CD8-positive, alpha-beta memory T cell (primary cell): ENCODE measurements at regions not wholly inside any gene's neighbourhood (a gene's known extent, or its start where the extent isn't known, plus 50 kb on each side); places are given as distances from the start of the nearest gene placed in this dataset.
A peak's percentile ranks its signal among the peaks of the same experiment; 100 is the strongest.

Experiments used
- CTCF ChIA-PET: fragments of 350-600 bp; sonication (Branson Sonifier 250); formaldehyde crosslinking; loops from one replicate; lab custom pipeline; 2021; ENCODE audit warnings: antibody characterized with exemption; lab: Charles Lee
- POLR2A ChIA-PET: fragments of 350-600 bp; sonication (Branson Sonifier 250); formaldehyde crosslinking; loops from one replicate; lab custom pipeline; 2021; ENCODE audit warnings: antibody characterized with exemption; lab: Charles Lee
- DNase-seq, 5 donors: peaks; one replicate each; pipeline versions ENCODE4 v3.0.0 to v3.0.0-alpha.2; 2020 to 2022; ENCODE audit warnings: mixed read lengths in 1 of 5
- H3K27ac ChIP-seq: one replicate; pipeline ENCODE4 v1.7.0; 2013; ENCODE audit warnings: low read depth, mild to moderate bottlenecking, low read length, moderate library complexity
- H3K27me3 ChIP-seq: 2 replicates; pipeline ENCODE4 v1.7.0; 2013; ENCODE audit warnings: low read length, mild to moderate bottlenecking; ENCODE audit not compliant: insufficient read depth, poor library complexity, severe bottlenecking
- H3K36me3 ChIP-seq: 2 replicates; pipeline ENCODE4 v1.7.0; 2013; ENCODE audit warnings: mild to moderate bottlenecking, low read length, moderate library complexity; ENCODE audit not compliant: insufficient read depth
- H3K4me1 ChIP-seq: 2 replicates; pipeline ENCODE4 v1.7.0; 2013; ENCODE audit warnings: mild to moderate bottlenecking, low read length, moderate library complexity; ENCODE audit not compliant: insufficient read depth
- H3K4me3 ChIP-seq: 2 replicates; pipeline ENCODE4 v1.7.0; 2013; ENCODE audit warnings: mild to moderate bottlenecking, low read length
- H3K9me3 ChIP-seq: 2 replicates; pipeline ENCODE4 v1.7.0; 2013; ENCODE audit warnings: mild to moderate bottlenecking, low read length
- H3K27ac Mint-ChIP-seq, 8 donors: one replicate each; pipeline ENCODE4 v1.8.0; 2020 to 2021; ENCODE audit warnings: mixed read lengths in 8 of 8, mild to moderate bottlenecking in 6 of 8, inconsistent platforms in 3 of 8, moderate library complexity in 3 of 8
- H3K27me3 Mint-ChIP-seq, 2 donors: one replicate each; pipeline ENCODE4 v1.8.0; 2020 to 2021; ENCODE audit warnings: mixed read lengths in 2 of 2, mild to moderate bottlenecking in 1 of 2, moderate library complexity in 1 of 2
- H3K36me3 Mint-ChIP-seq, 3 donors: one replicate each; pipeline ENCODE4 v1.8.0; 2020 to 2021; ENCODE audit warnings: mixed read lengths in 3 of 3, inconsistent platforms in 1 of 3, mild to moderate bottlenecking in 1 of 3
- H3K4me1 Mint-ChIP-seq, 3 donors: one replicate each; pipeline ENCODE4 v1.8.0; 2020 to 2021; ENCODE audit warnings: mixed read lengths in 3 of 3, inconsistent platforms in 1 of 3, mild to moderate bottlenecking in 1 of 3
- H3K4me3 Mint-ChIP-seq, 7 donors: one replicate each; pipeline ENCODE4 v1.8.0; 2020 to 2021; ENCODE audit warnings: mixed read lengths in 7 of 7, mild to moderate bottlenecking in 6 of 7, moderate library complexity in 4 of 7, inconsistent platforms in 2 of 7
- H3K9me3 Mint-ChIP-seq, 5 donors: one replicate each; pipeline ENCODE4 v1.8.0; 2020 to 2022; ENCODE audit warnings: mixed read lengths in 5 of 5, mild to moderate bottlenecking in 3 of 5, moderate library complexity in 2 of 5, inconsistent platforms in 1 of 5

- Mint-ChIP-seq H3K36me3 (peaks cover 0 to 16% (median 0%) of the 10 kb centered on the region in 3 donors), H3K27me3 (peaks cover 1 to 25% of the 10 kb centered on the region in 2 donors), H3K27ac (no peak overlapping the region), H3K9me3 (peaks cover 9 to 25% (median 19%) of the 10 kb centered on the region in 5 donors), H3K4me1 (no peaks in the 10 kb centered on the region), H3K4me3 (no peak overlapping the region)
- Histone ChIP-seq H3K4me3 (no peak overlapping the region), H3K4me1 (no peaks in the 10 kb centered on the region), H3K9me3 (no peaks in the 10 kb centered on the region), H3K36me3 (no peaks in the 10 kb centered on the region), H3K27ac (no peak overlapping the region), H3K27me3 (no peaks in the 10 kb centered on the region)
- POLR2A ChIA-PET = no interaction called here
- CTCF ChIA-PET = interaction anchor here (1.3 kb wide), 1 partner anchor 17 kb away, joined by 3 read pairs; no protein-coding TSS in a partner anchor
- no peak for DNase-seq
Measured at GRCh38 chr2:100691846-100692245, 128.1 kb upstream of the NPAS2 start.

GRCh38 chr2:100692381-100692780, 127.6 kb upstream of the NPAS2 start:
- Histone ChIP-seq H3K36me3 (no peaks in the 10 kb centered on the region), H3K9me3 (no peaks in the 10 kb centered on the region), H3K27ac (no peak overlapping the region), H3K27me3 (no peaks in the 10 kb centered on the region), H3K4me3 (no peak overlapping the region), H3K4me1 (no peaks in the 10 kb centered on the region)
- ChIA-PET CTCF (interaction anchor here (1.3 kb wide), 1 partner anchor 17 kb away, joined by 3 read pairs; no protein-coding TSS in a partner anchor), POLR2A (no interaction called here)
- peaks cover 1 to 25% of the 10 kb centered on the region in 2 donors for H3K27me3 Mint-ChIP-seq
- peaks cover 0 to 17% (median 0%) of the 10 kb centered on the region in 3 donors for H3K36me3 Mint-ChIP-seq
- H3K4me3 Mint-ChIP-seq = no peak overlapping the region
- H3K9me3 Mint-ChIP-seq = peaks cover 9 to 24% (median 21%) of the 10 kb centered on the region in 5 donors
- H3K27ac Mint-ChIP-seq = no peak overlapping the region
- no peaks in the 10 kb centered on the region for H3K4me1 Mint-ChIP-seq
- DNase-seq = no peak

GRCh38 chr2:100692906-100693305, 127.0 kb upstream of the NPAS2 start:
- Mint-ChIP-seq H3K4me3 (no peak overlapping the region), H3K36me3 (peaks cover 0 to 18% (median 0%) of the 10 kb centered on the region in 3 donors), H3K27me3 (peaks cover 1 to 25% of the 10 kb centered on the region in 2 donors), H3K9me3 (peaks cover 9 to 27% (median 24%) of the 10 kb centered on the region in 5 donors), H3K27ac (no peak overlapping the region), H3K4me1 (no peaks in the 10 kb centered on the region)
- no peak for DNase-seq
- Histone ChIP-seq H3K4me3 (no peak overlapping the region), H3K27me3 (no peaks in the 10 kb centered on the region), H3K27ac (no peak overlapping the region), H3K36me3 (no peaks in the 10 kb centered on the region), H3K9me3 (no peaks in the 10 kb centered on the region), H3K4me1 (no peaks in the 10 kb centered on the region)
- POLR2A ChIA-PET = no interaction called here
- CTCF ChIA-PET = interaction anchor here (0.7 to 1.3 kb wide), 2 partner anchors 18 to 31 kb away, joined by 3 read pairs; no protein-coding TSS in a partner anchor

- POLR2A ChIA-PET = no interaction called here
Measured at GRCh38 chr2:100699131-100699530, 120.8 kb upstream of the NPAS2 start.

GRCh38 chr2:100702438-100703109, 117.4 kb upstream of the NPAS2 start:
- Mint-ChIP-seq H3K27ac (peak overlapping the region in 1 of 8 donors; percentile 20), H3K4me1 (peaks cover 8 to 16% (median 10%) of the 10 kb centered on the region in 3 donors), H3K27me3 (no peaks in the 10 kb centered on the region), H3K4me3 (no peak overlapping the region), H3K36me3 (peaks cover 0 to 13% (median 0%) of the 10 kb centered on the region in 3 donors), H3K9me3 (peaks cover 0 to 3% (median 1%) of the 10 kb centered on the region in 5 donors)
- Histone ChIP-seq H3K27ac (no peak overlapping the region), H3K4me3 (no peak overlapping the region), H3K36me3 (no peaks in the 10 kb centered on the region), H3K27me3 (no peaks in the 10 kb centered on the region), H3K9me3 (no peaks in the 10 kb centered on the region), H3K4me1 (peaks cover 12% of the 10 kb centered on the region)
- POLR2A ChIA-PET = no interaction called here
- no peak for DNase-seq
- CTCF ChIA-PET = no interaction called here

More at GRCh38 chr2:100699131-100699530, 120.8 kb upstream of the NPAS2 start:
- H3K27me3 Mint-ChIP-seq = peaks cover 1 to 4% of the 10 kb centered on the region in 2 donors
- H3K4me3 Mint-ChIP-seq = no peak overlapping the region
- H3K27ac Mint-ChIP-seq = no peak overlapping the region
- CTCF ChIA-PET = no interaction called here
- H3K27ac ChIP-seq = no peak overlapping the region
- no peaks in the 10 kb centered on the region for H3K9me3 ChIP-seq
- H3K9me3 Mint-ChIP-seq = peaks cover 9 to 25% (median 23%) of the 10 kb centered on the region in 5 donors
- H3K36me3 ChIP-seq = no peaks in the 10 kb centered on the region
- H3K4me1 Mint-ChIP-seq = peaks cover 6 to 13% (median 9%) of the 10 kb centered on the region in 3 donors
- H3K4me3 ChIP-seq = no peak overlapping the region
- no peaks in the 10 kb centered on the region for H3K4me1 ChIP-seq
- DNase-seq = no peak
- H3K27me3 ChIP-seq = no peaks in the 10 kb centered on the region
- H3K36me3 Mint-ChIP-seq = peaks cover 0 to 26% (median 0%) of the 10 kb centered on the region in 3 donors

GRCh38 chr2:100703213-100703612, 116.7 kb upstream of the NPAS2 start:
- no peak overlapping the region for H3K4me3 ChIP-seq
- Mint-ChIP-seq H3K27ac (peak overlapping the region in 1 of 8 donors; percentile 69), H3K9me3 (peaks cover 0 to under 1% (median 0%) of the 10 kb centered on the region in 5 donors), H3K4me3 (no peak overlapping the region), H3K4me1 (peaks cover 11 to 16% (median 13%) of the 10 kb centered on the region in 3 donors), H3K36me3 (peaks cover 0 to 9% (median 0%) of the 10 kb centered on the region in 3 donors), H3K27me3 (no peaks in the 10 kb centered on the region)
- H3K4me1 ChIP-seq = peaks cover 19% of the 10 kb centered on the region
- no peaks in the 10 kb centered on the region for H3K9me3 ChIP-seq
- ChIA-PET POLR2A (no interaction called here), CTCF (no interaction called here)
- no peaks in the 10 kb centered on the region for H3K27me3 ChIP-seq
- H3K27ac ChIP-seq = no peak overlapping the region
- DNase-seq = no peak
- no peaks in the 10 kb centered on the region for H3K36me3 ChIP-seq

- no peak for DNase-seq
- peaks cover 0 to 3% (median 0%) of the 10 kb centered on the region in 3 donors for H3K36me3 Mint-ChIP-seq
- H3K4me3 Mint-ChIP-seq = no peak overlapping the region
- Histone ChIP-seq H3K27me3 (no peaks in the 10 kb centered on the region), H3K27ac (no peak overlapping the region), H3K4me3 (no peak overlapping the region), H3K36me3 (no peaks in the 10 kb centered on the region), H3K9me3 (no peaks in the 10 kb centered on the region), H3K4me1 (peaks cover 23% of the 10 kb centered on the region)
- peaks cover 11 to 16% (median 13%) of the 10 kb centered on the region in 3 donors for H3K4me1 Mint-ChIP-seq
- ChIA-PET CTCF (no interaction called here), POLR2A (no interaction called here)
- peak overlapping the region in 3 of 8 donors; percentile 2 to 69 (median 23) for H3K27ac Mint-ChIP-seq
- H3K9me3 Mint-ChIP-seq = no peaks in the 10 kb centered on the region
- no peaks in the 10 kb centered on the region for H3K27me3 Mint-ChIP-seq
Measured at GRCh38 chr2:100703739-100704138, 116.2 kb upstream of the NPAS2 start.

GRCh38 chr2:100704156-100704555, 115.8 kb upstream of the NPAS2 start:
- POLR2A ChIA-PET = no interaction called here
- Mint-ChIP-seq H3K4me3 (no peak overlapping the region), H3K9me3 (no peaks in the 10 kb centered on the region), H3K36me3 (no peaks in the 10 kb centered on the region), H3K4me1 (peaks cover 11 to 16% (median 13%) of the 10 kb centered on the region in 3 donors), H3K27ac (no peak overlapping the region), H3K27me3 (no peaks in the 10 kb centered on the region)
- Histone ChIP-seq H3K9me3 (no peaks in the 10 kb centered on the region), H3K27ac (no peak overlapping the region), H3K27me3 (no peaks in the 10 kb centered on the region), H3K36me3 (no peaks in the 10 kb centered on the region), H3K4me3 (no peak overlapping the region), H3K4me1 (peaks cover 23% of the 10 kb centered on the region)
- CTCF ChIA-PET = no interaction called here
- DNase-seq = no peak
